ENCODE measurements at regions not wholly inside any gene's neighbourhood (a gene's known extent, or its start where the extent isn't known, plus 50 kb on each side); places are given as distances from the start of the nearest gene placed in this dataset.

GRCh38 chr7:47147213-47147631, 434.7 kb downstream of the TNS3 start:
- intact Hi-C loops (cut with DNase I, micrococcal nuclease): no loop called here
- POLR2A ChIA-PET: no interaction called here
- peaks cover 16% of the 10 kb centered on the region for H3K27me3 Mint-ChIP-seq
- no peak overlapping the region for H3K4me3 ChIP-seq (ENCODE audit: low read length)
- H3K4me3 Mint-ChIP-seq: no peak overlapping the region
- CTCF ChIA-PET: interaction anchor here (0.6 kb wide), 1 partner anchor 287 kb away, joined by 3 read pairs; no protein-coding TSS in a partner anchor
- no peaks in the 10 kb centered on the region for H3K36me3 ChIP-seq (ENCODE audit: insufficient read depth, low read length)
- H3K4me1 Mint-ChIP-seq (ENCODE audit: low read depth): no peaks in the 10 kb centered on the region
- DNase-seq (no peak), ATAC-seq (ENCODE audit: poor library complexity) (no peak)
- H3K36me3 Mint-ChIP-seq (ENCODE audit: low read depth): no peaks in the 10 kb centered on the region
- H3K9me3 Mint-ChIP-seq: no peaks in the 10 kb centered on the region
- H3K9me3 ChIP-seq (ENCODE audit: control insufficient read depth in 1 of 2, insufficient read depth in 1 of 2, low read length in 2 of 2): no peaks in the 10 kb centered on the region
- H3K27ac ChIP-seq (ENCODE audit: low read depth in 1 of 2, low read length in 2 of 2): no peak overlapping the region
- no peak for TF ChIP-seq CTCF (IDR thresholded peaks at IDR 0.05)
- no peak overlapping the region for H3K27ac Mint-ChIP-seq
- no peaks in the 10 kb centered on the region for H3K4me1 ChIP-seq (ENCODE audit: insufficient read depth, low read length)
- H3K27me3 ChIP-seq (ENCODE audit: control insufficient read depth in 1 of 2, insufficient read depth in 2 of 2, low read length in 2 of 2): no peaks in the 10 kb centered on the region

- POLR2A ChIA-PET: no interaction called here
- H3K27ac ChIP-seq (ENCODE audit: low read depth in 1 of 2, low read length in 2 of 2): no peak overlapping the region
- peaks cover 16% of the 10 kb centered on the region for H3K27me3 Mint-ChIP-seq
- ATAC-seq (ENCODE audit: poor library complexity): no peak
- no peaks in the 10 kb centered on the region for H3K36me3 ChIP-seq (ENCODE audit: insufficient read depth, low read length)
- no peak overlapping the region for H3K27ac Mint-ChIP-seq
- no peaks in the 10 kb centered on the region for H3K27me3 ChIP-seq (ENCODE audit: control insufficient read depth in 1 of 2, insufficient read depth in 2 of 2, low read length in 2 of 2)
- DNase-seq: no peak
- no peaks in the 10 kb centered on the region for H3K4me1 ChIP-seq (ENCODE audit: insufficient read depth, low read length)
- H3K4me1 Mint-ChIP-seq (ENCODE audit: low read depth): no peaks in the 10 kb centered on the region
- no peak overlapping the region for H3K4me3 Mint-ChIP-seq
- intact Hi-C loops (cut with DNase I, micrococcal nuclease): no loop called here
- H3K9me3 ChIP-seq (ENCODE audit: control insufficient read depth in 1 of 2, insufficient read depth in 1 of 2, low read length in 2 of 2): no peaks in the 10 kb centered on the region
- CTCF ChIA-PET: no interaction called here
- H3K36me3 Mint-ChIP-seq (ENCODE audit: low read depth): no peaks in the 10 kb centered on the region
- no peaks in the 10 kb centered on the region for H3K9me3 Mint-ChIP-seq
- TF ChIP-seq CTCF (IDR thresholded peaks at IDR 0.05): no peak
- no peak overlapping the region for H3K4me3 ChIP-seq (ENCODE audit: low read length)
Measured at GRCh38 chr7:47145982-47146381, 435.9 kb downstream of the TNS3 start.

GRCh38 chr7:47145186-47145725, 436.7 kb downstream of the TNS3 start:
- ChIA-PET CTCF (no interaction called here), POLR2A (no interaction called here)
- no peak overlapping the region for H3K27ac ChIP-seq (ENCODE audit: low read depth in 1 of 2, low read length in 2 of 2)
- ATAC-seq (ENCODE audit: poor library complexity) (no peak), DNase-seq (no peak)
- Mint-ChIP-seq H3K27me3 (peaks cover 16% of the 10 kb centered on the region), H3K4me1 (ENCODE audit: low read depth) (no peaks in the 10 kb centered on the region), H3K4me3 (no peak overlapping the region), H3K9me3 (no peaks in the 10 kb centered on the region), H3K27ac (no peak overlapping the region), H3K36me3 (ENCODE audit: low read depth) (no peaks in the 10 kb centered on the region)
- no peaks in the 10 kb centered on the region for H3K27me3 ChIP-seq (ENCODE audit: control insufficient read depth in 1 of 2, insufficient read depth in 2 of 2, low read length in 2 of 2)
- H3K9me3 ChIP-seq (ENCODE audit: control insufficient read depth in 1 of 2, insufficient read depth in 1 of 2, low read length in 2 of 2): no peaks in the 10 kb centered on the region
- no peaks in the 10 kb centered on the region for H3K4me1 ChIP-seq (ENCODE audit: insufficient read depth, low read length)
- TF ChIP-seq CTCF (IDR thresholded peaks at IDR 0.05): no peak
- H3K4me3 ChIP-seq (ENCODE audit: low read length): no peak overlapping the region
- intact Hi-C loops (cut with DNase I, micrococcal nuclease): no loop called here
- H3K36me3 ChIP-seq (ENCODE audit: insufficient read depth, low read length): no peaks in the 10 kb centered on the region

Measured in CD4-positive, alpha-beta T cell (primary cell).